ENCODE measurements at regions not wholly inside any gene's neighbourhood (a gene's known extent, or its start where the extent isn't known, plus 50 kb on each side); places are given as distances from the start of the nearest gene placed in this dataset.
"Not testable (repeated sequence)": the region's sequence is repeated elsewhere in the genome, so short reads cannot be mapped to it uniquely, and the experiment has no call there.

GRCh38 chr10:125407000-125407502 is 246.7 kb upstream of the CTBP2 start:
- Mint-ChIP-seq H3K4me1 (no peaks in the 10 kb centered on the region), H3K9me3 (peaks cover 10 to 16% of the 10 kb centered on the region in 2 donors), H3K27me3 (peaks cover 16 to 49% of the 10 kb centered on the region in 2 donors), H3K27ac (no peak overlapping the region), H3K4me3 (no peak overlapping the region), H3K36me3 (no peaks in the 10 kb centered on the region)
- ATAC-seq (replicated peaks) (no peak), DNase-seq (no peak)

- peaks cover 22 to 57% of the 10 kb centered on the region in 2 donors for H3K27me3 Mint-ChIP-seq
- not testable (repeated sequence) for ATAC-seq (replicated peaks); H3K4me1 Mint-ChIP-seq
Measured at GRCh38 chr10:125404902-125405301, 244.5 kb upstream of the CTBP2 start.

GRCh38 chr10:125401462-125401861 is 241.1 kb upstream of the CTBP2 start:
- H3K4me1 Mint-ChIP-seq, result no peaks in the 10 kb centered on the region
- no peak overlapping the region for H3K4me3 Mint-ChIP-seq
- DNase-seq (no peak), ATAC-seq (replicated peaks) (no peak)
- no peak overlapping the region for H3K27ac Mint-ChIP-seq
- no peaks in the 10 kb centered on the region for H3K36me3 Mint-ChIP-seq
- H3K27me3 Mint-ChIP-seq, result peaks cover 11 to 37% of the 10 kb centered on the region in 2 donors
- H3K9me3 Mint-ChIP-seq, result peaks cover 9 to 23% of the 10 kb centered on the region in 2 donors

More at GRCh38 chr10:125404902-125405301, 244.5 kb upstream of the CTBP2 start:
- H3K36me3 Mint-ChIP-seq, DNase-seq, H3K27ac Mint-ChIP-seq, H3K4me3 Mint-ChIP-seq: not testable (repeated sequence)
- peaks cover 13 to 25% of the 10 kb centered on the region in 2 donors for H3K9me3 Mint-ChIP-seq

- H3K27me3 Mint-ChIP-seq, result peaks cover 11 to 31% of the 10 kb centered on the region in 2 donors
- no peaks in the 10 kb centered on the region for H3K4me1 Mint-ChIP-seq
- peaks cover 5 to 10% of the 10 kb centered on the region in 2 donors for H3K9me3 Mint-ChIP-seq
- DNase-seq, result no peak
- H3K36me3 Mint-ChIP-seq, result no peaks in the 10 kb centered on the region
- H3K27ac Mint-ChIP-seq, result no peak overlapping the region
- ATAC-seq (replicated peaks), result no peak
- H3K4me3 Mint-ChIP-seq, result no peak overlapping the region
Measured at GRCh38 chr10:125399289-125399688, 238.9 kb upstream of the CTBP2 start.

DNA sequence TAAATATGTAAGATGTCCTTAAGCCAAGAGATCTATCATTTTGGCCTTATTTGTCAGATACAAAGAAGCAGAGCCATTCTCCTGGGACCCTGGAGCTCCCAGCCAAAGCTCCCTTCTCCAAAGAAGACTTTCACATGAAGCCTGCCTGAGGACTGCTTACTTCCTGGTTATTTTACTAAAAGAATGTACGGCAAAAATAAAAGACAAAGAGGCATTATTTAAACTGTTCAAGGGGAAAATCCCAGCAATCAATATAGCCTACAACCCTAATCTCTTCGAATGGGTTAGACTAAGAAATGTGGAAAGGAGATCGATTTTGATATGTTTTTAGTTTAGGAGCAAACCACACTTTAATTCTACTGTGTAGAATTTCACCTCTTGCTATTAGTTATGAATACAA is 237.9 kb upstream of the CTBP2 start:
- H3K9me3 Mint-ChIP-seq, result peaks cover 5 to 9% of the 10 kb centered on the region in 2 donors
- H3K27ac Mint-ChIP-seq, result no peak overlapping the region
- no peak for DNase-seq
- H3K4me3 Mint-ChIP-seq, result no peak overlapping the region
- H3K36me3 Mint-ChIP-seq, result no peaks in the 10 kb centered on the region
- H3K4me1 Mint-ChIP-seq, result no peaks in the 10 kb centered on the region
- peaks cover 11 to 31% of the 10 kb centered on the region in 2 donors for H3K27me3 Mint-ChIP-seq
- ATAC-seq (replicated peaks), result no peak

DNA sequence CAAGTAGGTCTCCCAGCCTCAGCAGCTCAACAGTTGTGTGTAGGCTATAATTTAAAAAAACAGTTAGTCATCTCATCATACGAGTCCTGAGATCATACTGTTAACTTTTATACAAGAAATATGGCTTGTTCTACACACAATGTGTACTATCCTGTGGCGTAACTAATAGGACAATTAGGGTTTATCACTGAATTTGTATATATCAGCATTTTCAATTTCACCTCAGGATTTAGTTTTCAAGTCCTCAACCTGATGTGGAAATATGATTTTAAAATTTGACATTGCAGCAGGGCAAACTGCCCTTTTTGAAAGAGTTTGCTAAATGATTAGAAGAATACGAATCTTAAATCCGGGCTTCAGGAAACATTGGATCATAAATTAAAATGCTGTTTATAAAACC is 237.2 kb upstream of the CTBP2 start:
- ATAC-seq (replicated peaks), result no peak
- DNase-seq, result no peak
- Mint-ChIP-seq H3K27ac (no peak overlapping the region), H3K4me1 (no peaks in the 10 kb centered on the region), H3K36me3 (no peaks in the 10 kb centered on the region), H3K27me3 (peaks cover 11 to 26% of the 10 kb centered on the region in 2 donors), H3K9me3 (peaks cover 5 to 9% of the 10 kb centered on the region in 2 donors), H3K4me3 (no peak overlapping the region)

- peaks cover 3 to 9% of the 10 kb centered on the region in 2 donors for H3K9me3 Mint-ChIP-seq
- H3K36me3 Mint-ChIP-seq, result no peaks in the 10 kb centered on the region
- peaks cover 15 to 30% of the 10 kb centered on the region in 2 donors for H3K27me3 Mint-ChIP-seq
- H3K27ac Mint-ChIP-seq, result no peak overlapping the region
- DNase-seq (no peak), ATAC-seq (replicated peaks) (no peak)
- H3K4me1 Mint-ChIP-seq, result no peaks in the 10 kb centered on the region
- no peak overlapping the region for H3K4me3 Mint-ChIP-seq
Measured at GRCh38 chr10:125396676-125397075, 236.3 kb upstream of the CTBP2 start.

- no peak for ATAC-seq (replicated peaks)
Measured at GRCh38 chr10:125392609-125393008, 232.2 kb upstream of the CTBP2 start.

GRCh38 chr10:125392154-125392553 is 231.8 kb upstream of the CTBP2 start:
- H3K27me3 Mint-ChIP-seq, result peaks cover 4 to 23% of the 10 kb centered on the region in 2 donors
- H3K36me3 Mint-ChIP-seq, result no peaks in the 10 kb centered on the region
- peaks cover 8 to 12% of the 10 kb centered on the region in 2 donors for H3K9me3 Mint-ChIP-seq
- peak overlapping the region; percentile 15 for H3K27ac Mint-ChIP-seq
- no peak for DNase-seq
- ATAC-seq (replicated peaks), result no peak
- H3K4me3 Mint-ChIP-seq, result no peak overlapping the region
- H3K4me1 Mint-ChIP-seq, result no peaks in the 10 kb centered on the region

More at GRCh38 chr10:125392609-125393008, 232.2 kb upstream of the CTBP2 start:
- Mint-ChIP-seq H3K27me3 (peaks cover 4 to 23% of the 10 kb centered on the region in 2 donors), H3K9me3 (peaks cover 8 to 12% of the 10 kb centered on the region in 2 donors), H3K27ac (no peak overlapping the region), H3K4me1 (no peaks in the 10 kb centered on the region), H3K36me3 (no peaks in the 10 kb centered on the region), H3K4me3 (no peak overlapping the region)
- DNase-seq, result no peak

DNA sequence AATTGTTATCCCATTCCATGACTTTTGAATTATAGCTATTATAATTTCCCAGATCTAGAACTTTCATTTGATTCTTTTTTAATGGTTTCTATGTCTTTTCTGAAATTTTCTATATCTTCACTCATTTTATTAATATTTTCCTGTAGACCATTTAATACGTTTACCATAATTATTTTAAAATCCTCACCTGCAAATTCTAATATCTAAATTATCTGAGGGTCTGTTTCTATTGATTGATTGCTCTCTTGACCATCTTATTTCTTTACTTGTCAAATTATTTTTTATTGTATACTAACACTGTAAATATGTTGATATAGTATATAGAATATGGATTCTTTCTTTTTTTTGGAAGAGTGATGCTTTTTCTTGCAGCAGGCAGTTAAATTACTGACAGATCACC is 229.3 kb upstream of the CTBP2 start:
- peaks cover 8 to 13% of the 10 kb centered on the region in 2 donors for H3K9me3 Mint-ChIP-seq
- H3K27ac Mint-ChIP-seq, result no peak overlapping the region
- peaks cover 10 to 25% of the 10 kb centered on the region in 2 donors for H3K27me3 Mint-ChIP-seq
- H3K36me3 Mint-ChIP-seq, result no peaks in the 10 kb centered on the region
- ATAC-seq (replicated peaks) (no peak), DNase-seq (no peak)
- no peak overlapping the region for H3K4me3 Mint-ChIP-seq
- H3K4me1 Mint-ChIP-seq, result no peaks in the 10 kb centered on the region

DNA sequence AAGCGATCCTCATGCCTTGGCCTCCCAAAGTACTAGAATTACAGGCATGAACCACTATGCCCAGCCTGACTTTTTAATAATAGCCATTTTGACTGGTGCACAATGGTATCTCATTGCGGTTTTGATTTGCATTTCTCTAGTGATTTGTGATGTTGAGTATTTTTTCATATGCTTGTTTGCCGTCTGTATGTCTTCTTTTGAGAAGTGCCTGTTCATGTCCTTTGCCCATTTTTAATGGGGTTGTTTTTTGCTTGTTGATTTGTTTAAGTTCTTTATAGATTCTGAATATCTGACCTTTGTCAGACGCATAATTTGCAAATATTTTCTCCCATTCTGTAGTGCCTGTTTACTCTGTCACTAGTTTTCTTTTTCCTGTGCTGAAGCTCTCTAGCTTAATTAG is 219.2 kb upstream of the CTBP2 start:
- Mint-ChIP-seq H3K27me3 (peaks cover 11 to 26% of the 10 kb centered on the region in 2 donors), H3K4me1 (no peaks in the 10 kb centered on the region), H3K4me3 (no peak overlapping the region), H3K36me3 (no peaks in the 10 kb centered on the region), H3K9me3 (peaks cover 17 to 27% of the 10 kb centered on the region in 2 donors), H3K27ac (no peak overlapping the region)
- no peak for DNase-seq
- no peak for ATAC-seq (replicated peaks)

- H3K27me3 Mint-ChIP-seq, result peaks cover 0 to 25% of the 10 kb centered on the region in 2 donors
- no peak for DNase-seq
- H3K4me1 Mint-ChIP-seq, result no peaks in the 10 kb centered on the region
- H3K9me3 Mint-ChIP-seq, result peaks cover 9 to 19% of the 10 kb centered on the region in 2 donors
- H3K4me3 Mint-ChIP-seq, result no peak overlapping the region
- H3K27ac Mint-ChIP-seq, result no peak overlapping the region
- H3K36me3 Mint-ChIP-seq, result no peaks in the 10 kb centered on the region
- ATAC-seq (replicated peaks), result no peak
Measured at GRCh38 chr10:125377368-125377767, 217.0 kb upstream of the CTBP2 start.

DNA sequence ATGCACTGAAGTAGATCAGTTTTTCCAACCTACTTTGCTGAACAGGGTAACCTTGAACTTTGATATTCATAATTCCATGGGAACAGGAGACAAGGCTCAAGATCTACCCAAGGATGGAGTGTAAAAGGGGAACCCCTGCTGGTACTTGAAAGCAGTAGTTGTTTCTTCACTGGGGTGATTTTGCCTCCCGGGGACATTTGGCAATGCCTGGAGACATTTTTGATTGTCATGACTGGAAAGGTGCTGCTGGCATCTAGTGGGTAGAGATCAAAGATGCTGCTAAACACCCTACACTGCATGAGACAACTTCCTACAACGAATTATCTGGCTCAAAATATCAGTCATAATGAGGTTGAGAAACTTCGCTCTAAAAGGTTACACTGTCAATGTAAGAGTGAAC is 214.8 kb upstream of the CTBP2 start:
- Mint-ChIP-seq H3K27ac (no peak overlapping the region), H3K27me3 (peaks cover 12 to 26% of the 10 kb centered on the region in 2 donors), H3K36me3 (no peaks in the 10 kb centered on the region), H3K4me3 (no peak overlapping the region), H3K9me3 (peaks cover 6 to 10% of the 10 kb centered on the region in 2 donors), H3K4me1 (no peaks in the 10 kb centered on the region)
- no peak for ATAC-seq (replicated peaks)
- DNase-seq, result no peak

DNA sequence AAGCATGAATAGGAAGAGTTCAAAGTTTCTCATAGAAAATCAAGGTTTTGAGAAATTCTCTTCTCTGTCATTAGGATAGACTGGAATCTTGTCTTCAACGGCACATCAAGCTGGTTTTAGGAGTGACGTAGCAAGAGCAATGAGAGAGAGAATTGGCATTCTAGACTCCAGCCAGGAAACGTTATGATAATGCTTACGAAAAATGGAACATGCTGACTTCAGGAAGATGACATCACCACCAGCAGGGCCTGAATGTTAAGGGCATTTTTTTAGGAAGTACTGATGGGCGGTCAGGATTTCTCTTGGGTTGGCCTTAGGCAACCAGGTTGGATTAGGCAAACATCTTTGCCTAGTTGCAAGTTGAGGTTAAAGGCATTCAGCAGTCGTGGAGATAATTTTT is 213.2 kb upstream of the CTBP2 start:
- Mint-ChIP-seq H3K27ac (no peak overlapping the region), H3K4me3 (no peak overlapping the region), H3K27me3 (peaks cover 16 to 30% of the 10 kb centered on the region in 2 donors), H3K4me1 (no peaks in the 10 kb centered on the region), H3K36me3 (no peaks in the 10 kb centered on the region), H3K9me3 (peaks cover 0 to under 1% of the 10 kb centered on the region in 2 donors)
- DNase-seq (no peak), ATAC-seq (replicated peaks) (no peak)

DNA sequence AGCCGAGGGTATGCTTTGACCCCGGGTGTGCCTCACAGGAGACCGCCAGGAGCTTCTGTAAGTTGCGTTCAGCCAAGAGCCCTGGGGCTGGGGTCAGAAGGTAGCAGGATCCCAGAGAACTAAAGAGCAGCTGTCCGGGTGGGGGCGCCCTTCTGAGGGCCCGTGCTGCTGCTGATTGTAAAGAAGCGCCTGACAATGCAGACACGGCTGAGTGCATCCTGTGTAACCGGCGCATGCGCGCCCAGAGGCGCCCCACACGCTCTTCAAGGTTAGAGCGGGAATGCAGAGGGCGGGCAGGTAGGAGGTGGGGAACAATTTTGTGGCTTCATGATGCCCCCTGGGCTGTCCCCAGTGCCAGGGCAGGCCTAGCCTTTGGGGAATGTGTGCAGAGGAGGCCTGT is 210.2 kb upstream of the CTBP2 start:
- peaks cover 0 to 4% of the 10 kb centered on the region in 2 donors for H3K9me3 Mint-ChIP-seq
- ATAC-seq (replicated peaks), result no peak
- no peak overlapping the region for H3K4me3 Mint-ChIP-seq
- no peaks in the 10 kb centered on the region for H3K36me3 Mint-ChIP-seq
- H3K27me3 Mint-ChIP-seq, result peaks cover 16 to 42% of the 10 kb centered on the region in 2 donors
- no peak for DNase-seq
- H3K27ac Mint-ChIP-seq, result no peak overlapping the region
- H3K4me1 Mint-ChIP-seq, result no peaks in the 10 kb centered on the region

Measured in stimulated activated naive B cell treated with anti-CD40 and anti-IgM and Interleukin-4, amounts not matched to agents 10 μg/mL and 1 μg/mL and 100 μg/mL, for 72 hours (primary cell).